ENCODE measurements at regions not wholly inside any gene's neighbourhood (a gene's known extent, or its start where the extent isn't known, plus 50 kb on each side); places are given as distances from the start of the nearest gene placed in this dataset.
A peak's percentile ranks its signal among the peaks of the same experiment; 100 is the strongest.

DNA sequence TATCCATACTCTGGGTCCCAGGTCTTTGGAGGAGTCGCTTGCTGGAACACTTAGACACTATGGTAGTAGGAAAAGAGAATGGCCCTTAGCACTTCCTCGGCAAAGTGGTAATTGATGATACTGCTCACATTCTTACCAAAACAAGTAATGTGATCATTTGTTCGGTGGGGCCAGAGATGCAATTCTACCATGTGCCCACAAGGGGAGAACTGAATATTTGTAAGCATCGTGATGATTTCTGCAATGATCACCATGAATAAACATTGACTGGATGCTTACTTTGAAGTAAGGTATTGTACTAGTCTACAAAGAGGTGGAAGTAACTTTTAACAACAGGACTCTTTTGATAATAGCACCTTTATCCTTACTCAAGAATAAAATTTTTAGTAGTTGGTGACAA is 109.7 kb downstream of the CD8B2 start:
- no peaks in the 10 kb centered on the region for H3K9me3 Mint-ChIP-seq
- TF ChIP-seq, protein P1, sequence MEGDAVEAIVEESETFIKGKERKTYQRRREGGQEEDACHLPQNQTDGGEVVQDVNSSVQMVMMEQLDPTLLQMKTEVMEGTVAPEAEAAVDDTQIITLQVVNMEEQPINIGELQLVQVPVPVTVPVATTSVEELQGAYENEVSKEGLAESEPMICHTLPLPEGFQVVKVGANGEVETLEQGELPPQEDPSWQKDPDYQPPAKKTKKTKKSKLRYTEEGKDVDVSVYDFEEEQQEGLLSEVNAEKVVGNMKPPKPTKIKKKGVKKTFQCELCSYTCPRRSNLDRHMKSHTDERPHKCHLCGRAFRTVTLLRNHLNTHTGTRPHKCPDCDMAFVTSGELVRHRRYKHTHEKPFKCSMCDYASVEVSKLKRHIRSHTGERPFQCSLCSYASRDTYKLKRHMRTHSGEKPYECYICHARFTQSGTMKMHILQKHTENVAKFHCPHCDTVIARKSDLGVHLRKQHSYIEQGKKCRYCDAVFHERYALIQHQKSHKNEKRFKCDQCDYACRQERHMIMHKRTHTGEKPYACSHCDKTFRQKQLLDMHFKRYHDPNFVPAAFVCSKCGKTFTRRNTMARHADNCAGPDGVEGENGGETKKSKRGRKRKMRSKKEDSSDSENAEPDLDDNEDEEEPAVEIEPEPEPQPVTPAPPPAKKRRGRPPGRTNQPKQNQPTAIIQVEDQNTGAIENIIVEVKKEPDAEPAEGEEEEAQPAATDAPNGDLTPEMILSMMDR (conservative IDR thresholded peaks at IDR 0.05): peak; percentile 68
- no peak overlapping the region for H3K27ac Mint-ChIP-seq
- H3K36me3 Mint-ChIP-seq: no peaks in the 10 kb centered on the region
- no peak overlapping the region for H3K4me3 Mint-ChIP-seq
- H3K4me1 Mint-ChIP-seq (ENCODE audit: unreplicated experiment): no peaks in the 10 kb centered on the region
- no peak for DNase-seq (ENCODE audit: extremely low spot score, unreplicated experiment)
- H3K27me3 Mint-ChIP-seq: no peaks in the 10 kb centered on the region

GRCh38 chr2:106599540-106599939 is 112.4 kb downstream of the CD8B2 start:
- Mint-ChIP-seq H3K36me3 (no peaks in the 10 kb centered on the region), H3K9me3 (no peaks in the 10 kb centered on the region), H3K4me3 (no peak overlapping the region), H3K4me1 (ENCODE audit: unreplicated experiment) (no peaks in the 10 kb centered on the region), H3K27me3 (no peaks in the 10 kb centered on the region), H3K27ac (no peak overlapping the region)
- TF ChIP-seq, protein P1 (conservative IDR thresholded peaks at IDR 0.05): no peak
- DNase-seq (ENCODE audit: extremely low spot score, unreplicated experiment): no peak

DNA sequence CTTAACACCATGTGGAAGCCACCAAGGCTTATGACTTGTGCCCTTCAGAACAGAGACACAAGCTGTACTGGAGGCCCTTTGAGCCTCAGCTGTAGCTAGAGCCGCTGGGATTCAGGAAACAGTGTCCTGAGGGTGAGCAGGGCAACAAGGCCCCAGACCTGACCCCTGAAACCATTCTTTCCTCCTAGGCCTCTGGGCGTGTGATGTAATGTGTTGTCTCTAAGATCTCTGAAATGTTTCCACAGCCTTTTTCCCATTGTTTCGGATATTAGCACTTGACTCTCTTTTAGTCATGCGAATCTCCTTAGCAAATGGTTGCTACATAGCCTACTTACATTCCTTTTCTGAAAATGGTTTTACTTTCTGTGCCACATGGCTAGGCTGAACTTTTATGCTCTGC is 114.9 kb downstream of the CD8B2 start:
- TF ChIP-seq, protein P1 (conservative IDR thresholded peaks at IDR 0.05): no peak
- no peak overlapping the region for H3K27ac Mint-ChIP-seq
- H3K4me1 Mint-ChIP-seq (ENCODE audit: unreplicated experiment): no peaks in the 10 kb centered on the region
- no peak for DNase-seq (ENCODE audit: extremely low spot score, unreplicated experiment)
- H3K9me3 Mint-ChIP-seq: no peaks in the 10 kb centered on the region
- H3K36me3 Mint-ChIP-seq: no peaks in the 10 kb centered on the region
- no peak overlapping the region for H3K4me3 Mint-ChIP-seq
- no peaks in the 10 kb centered on the region for H3K27me3 Mint-ChIP-seq

- Mint-ChIP-seq H3K4me1 (ENCODE audit: unreplicated experiment) (no peaks in the 10 kb centered on the region), H3K27me3 (no peaks in the 10 kb centered on the region), H3K9me3 (no peaks in the 10 kb centered on the region), H3K36me3 (no peaks in the 10 kb centered on the region), H3K4me3 (no peak overlapping the region), H3K27ac (no peak overlapping the region)
- DNase-seq (ENCODE audit: extremely low spot score, unreplicated experiment): no peak
- TF ChIP-seq, protein P1 (conservative IDR thresholded peaks at IDR 0.05): no peak
Observed at GRCh38 chr2:106606652-106607051, 119.5 kb downstream of the CD8B2 start.

DNA sequence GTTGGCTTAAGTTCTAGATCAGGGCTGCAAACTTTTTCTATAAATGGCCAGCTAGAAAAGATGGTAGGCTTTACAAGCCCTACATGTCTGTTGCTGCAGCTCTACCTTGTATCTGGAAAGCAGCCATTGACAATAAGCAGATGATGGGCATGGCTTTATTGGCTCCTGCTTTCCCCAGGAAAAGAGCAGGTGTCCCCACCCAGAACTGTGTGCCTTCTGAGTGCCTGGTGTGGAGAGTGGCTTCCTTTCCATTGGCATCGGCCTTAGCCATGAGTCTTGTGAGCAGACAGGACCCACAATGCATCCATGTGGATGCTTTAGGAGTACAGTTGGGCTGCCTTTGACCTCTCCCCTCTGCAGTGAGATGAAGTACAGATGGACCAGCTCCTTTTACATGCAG is 120.2 kb downstream of the CD8B2 start:
- DNase-seq (ENCODE audit: extremely low spot score, unreplicated experiment): no peak
- Mint-ChIP-seq H3K4me1 (ENCODE audit: unreplicated experiment) (no peaks in the 10 kb centered on the region), H3K9me3 (no peaks in the 10 kb centered on the region)

More for the DNA sequence above, 120.2 kb downstream of the CD8B2 start:
- TF ChIP-seq, protein P1 (conservative IDR thresholded peaks at IDR 0.05): no peak
- Mint-ChIP-seq H3K27ac (no peak overlapping the region), H3K4me3 (no peak overlapping the region), H3K27me3 (no peaks in the 10 kb centered on the region), H3K36me3 (no peaks in the 10 kb centered on the region)
